GM18868 (cell line): ENCODE measurements at regions not wholly inside any gene's neighbourhood (a gene's known extent, or its start where the extent isn't known, plus 50 kb on each side); places are given as distances from the start of the nearest gene placed in this dataset.
"Not testable (repeated sequence)": the region's sequence is repeated elsewhere in the genome, so short reads cannot be mapped to it uniquely, and the experiment has no call there.

ENCODE experiments used
- ATAC-seq: cut with Tn5 transposase; IDR thresholded peaks from one replicate; pipeline ENCODE4 v1.9.1; 2021; ENCODE audit warnings: mild to moderate bottlenecking, moderate library complexity; ENCODE audit not compliant: unreplicated experiment

GRCh38 chr21:28124541-28124940, 868.1 kb downstream of the LTN1 start:
- ATAC-seq: no peak

- no peak for ATAC-seq
These were observed 874.1 kb downstream of the LTN1 start for GRCh38 chr21:28118570-28118969.

GRCh38 chr21:28114986-28115385, 877.7 kb downstream of the LTN1 start:
- ATAC-seq: not testable (repeated sequence)

- ATAC-seq: no peak
These were observed 879.0 kb downstream of the LTN1 start for GRCh38 chr21:28113718-28114117.

GRCh38 chr21:28112511-28112910, 880.2 kb downstream of the LTN1 start:
- ATAC-seq: no peak

- ATAC-seq: no peak
These were observed 881.5 kb downstream of the LTN1 start for GRCh38 chr21:28111151-28111619.

GRCh38 chr21:28110716-28111115, 882.0 kb downstream of the LTN1 start:
- no peak for ATAC-seq

- no peak for ATAC-seq
These were observed 882.6 kb downstream of the LTN1 start for GRCh38 chr21:28110074-28110473.

- no peak for ATAC-seq
These were observed 886.2 kb downstream of the LTN1 start for GRCh38 chr21:28106370-28106890.

- ATAC-seq: no peak
These were observed 888.3 kb downstream of the LTN1 start for GRCh38 chr21:28104346-28104745.

GRCh38 chr21:28100366-28100765, 892.3 kb downstream of the LTN1 start:
- no peak for ATAC-seq

GRCh38 chr21:28099001-28099705, 893.5 kb downstream of the LTN1 start:
- no peak for ATAC-seq

GRCh38 chr21:28091466-28091865, 901.2 kb downstream of the LTN1 start:
- no peak for ATAC-seq

GRCh38 chr21:28090546-28090945, 902.1 kb downstream of the LTN1 start:
- ATAC-seq: no peak

- no peak for ATAC-seq
These were observed 902.9 kb downstream of the LTN1 start for GRCh38 chr21:28089599-28090441.

GRCh38 chr21:28086861-28087581, 905.7 kb downstream of the LTN1 start:
- ATAC-seq: no peak

GRCh38 chr21:28084951-28085350, 907.7 kb downstream of the LTN1 start:
- ATAC-seq: no peak

GRCh38 chr21:28083350-28083749, 909.3 kb downstream of the LTN1 start:
- ATAC-seq: no peak

- no peak for ATAC-seq
These were observed 914.6 kb downstream of the LTN1 start for GRCh38 chr21:28078126-28078525.

- no peak for ATAC-seq
These were observed 918.0 kb downstream of the LTN1 start for GRCh38 chr21:28074676-28075075.

GRCh38 chr21:28072601-28073000, 920.1 kb downstream of the LTN1 start:
- ATAC-seq: no peak
